Activated naive CD4-positive, alpha-beta T cell treated with anti-CD3 and anti-CD28 coated beads for 36 hours (primary cell): ENCODE measurements at regions not wholly inside any gene's neighbourhood (a gene's known extent, or its start where the extent isn't known, plus 50 kb on each side); places are given as distances from the start of the nearest gene placed in this dataset.

Source experiments
- CTCF ChIA-PET: fragments of 350-600 bp; sonication (Branson Sonifier 250); formaldehyde crosslinking; loops from one replicate; lab custom pipeline; 2021; ENCODE audit warnings: antibody characterized with exemption; lab: Charles Lee
- DNase-seq: peaks from one replicate; pipeline ENCODE4 v3.0.0-alpha.2; 2020
- H3K27ac Mint-ChIP-seq: one replicate; pipeline ENCODE4 v1.8.0; 2021; ENCODE audit warnings: mild to moderate bottlenecking, mixed read lengths
- H3K27me3 Mint-ChIP-seq: one replicate; pipeline ENCODE4 v1.8.0; 2021; ENCODE audit warnings: low read depth, mixed read lengths
- H3K36me3 Mint-ChIP-seq: one replicate; pipeline ENCODE4 v1.8.0; 2021; ENCODE audit warnings: low read depth, mixed read lengths
- H3K4me1 Mint-ChIP-seq: one replicate; pipeline ENCODE4 v1.8.0; 2021; ENCODE audit warnings: low read depth, mixed read lengths
- H3K4me3 Mint-ChIP-seq: one replicate; pipeline ENCODE4 v1.8.0; 2021; ENCODE audit warnings: mild to moderate bottlenecking, moderate library complexity, mixed read lengths
- H3K9me3 Mint-ChIP-seq: one replicate; pipeline ENCODE4 v1.8.0; 2021; ENCODE audit warnings: mixed read lengths
- intact Hi-C: fragments of 100-400 bp; cut with micrococcal nuclease; formaldehyde crosslinking; loops from one replicate; pipeline ENCODE4 v1.15.1; 2023

GRCh38 chr12:45102818-45103217, 51.9 kb upstream of the DBX2 start:
- Mint-ChIP-seq H3K4me1 (no peaks in the 10 kb centered on the region), H3K36me3 (no peaks in the 10 kb centered on the region), H3K27me3 (peaks cover 19% of the 10 kb centered on the region), H3K27ac (no peak overlapping the region), H3K9me3 (no peaks in the 10 kb centered on the region), H3K4me3 (no peak overlapping the region)
- intact Hi-C loops, result no loop called here
- CTCF ChIA-PET, result no interaction called here
- no peak for DNase-seq

GRCh38 chr12:45105996-45106395, 55.1 kb upstream of the DBX2 start:
- Mint-ChIP-seq H3K36me3 (no peaks in the 10 kb centered on the region), H3K27me3 (peaks cover 19% of the 10 kb centered on the region), H3K4me3 (no peak overlapping the region), H3K4me1 (no peaks in the 10 kb centered on the region), H3K27ac (no peak overlapping the region), H3K9me3 (no peaks in the 10 kb centered on the region)
- CTCF ChIA-PET, result no interaction called here
- intact Hi-C loops, result no loop called here
- no peak for DNase-seq

DNA sequence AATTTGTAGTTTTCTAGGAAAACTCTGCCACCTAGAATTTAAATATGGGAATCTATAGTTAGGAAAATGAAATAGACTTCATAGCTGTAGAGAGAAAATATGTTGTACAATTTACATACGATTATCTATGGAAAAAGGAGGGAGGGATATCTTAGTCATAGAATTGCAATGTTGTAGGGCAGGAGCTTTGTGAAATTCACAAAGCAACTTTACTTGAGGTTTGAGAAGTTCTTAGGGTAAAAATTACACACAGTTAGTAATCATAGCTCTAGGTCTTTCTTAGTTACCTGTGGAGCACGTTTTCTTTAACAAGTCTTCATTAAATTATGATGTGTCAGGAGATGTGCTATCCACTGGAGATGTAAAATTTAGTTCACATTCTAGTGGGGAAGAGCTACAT, 61.4 kb upstream of the DBX2 start:
- Mint-ChIP-seq H3K9me3 (no peaks in the 10 kb centered on the region), H3K36me3 (no peaks in the 10 kb centered on the region), H3K27me3 (peaks cover 8% of the 10 kb centered on the region), H3K4me3 (no peak overlapping the region), H3K27ac (no peak overlapping the region), H3K4me1 (no peaks in the 10 kb centered on the region)
- intact Hi-C loops, result no loop called here
- CTCF ChIA-PET, result no interaction called here
- DNase-seq, result no peak

DNA sequence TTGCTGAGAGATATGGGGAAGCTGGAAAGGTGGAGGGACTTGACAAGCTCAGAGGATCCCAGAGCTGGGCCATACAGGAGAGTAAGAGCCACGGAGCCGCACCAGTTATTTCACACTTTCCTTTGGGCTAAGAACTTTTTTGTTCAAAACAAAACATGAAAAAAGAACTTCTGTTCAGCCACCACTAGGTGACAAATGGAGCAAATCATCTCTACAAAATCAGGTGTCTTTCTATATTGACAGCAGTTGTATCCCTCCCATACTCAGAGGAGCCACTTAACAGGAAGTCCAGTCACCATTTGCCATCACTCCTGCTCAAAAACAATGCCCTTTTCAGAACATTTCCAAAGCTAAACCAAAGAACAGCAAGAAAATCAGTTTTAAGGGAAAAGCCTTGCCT, 70.3 kb upstream of the DBX2 start:
- H3K4me1 Mint-ChIP-seq, result no peaks in the 10 kb centered on the region
- H3K9me3 Mint-ChIP-seq, result no peaks in the 10 kb centered on the region
- no peak overlapping the region for H3K27ac Mint-ChIP-seq
- CTCF ChIA-PET, result interaction anchor here (0.6 to 1.8 kb wide), 5 partner anchors 8 to 173 kb away, joined by 3 to 6 read pairs (median 5); no protein-coding TSS in a partner anchor
- intact Hi-C loops, result loop anchor here (5.0 kb wide), 1 partner anchor 149 kb away; no protein-coding TSS in a partner anchor
- H3K36me3 Mint-ChIP-seq, result no peaks in the 10 kb centered on the region
- no peaks in the 10 kb centered on the region for H3K27me3 Mint-ChIP-seq
- no peak overlapping the region for H3K4me3 Mint-ChIP-seq
- no peak for DNase-seq

DNA sequence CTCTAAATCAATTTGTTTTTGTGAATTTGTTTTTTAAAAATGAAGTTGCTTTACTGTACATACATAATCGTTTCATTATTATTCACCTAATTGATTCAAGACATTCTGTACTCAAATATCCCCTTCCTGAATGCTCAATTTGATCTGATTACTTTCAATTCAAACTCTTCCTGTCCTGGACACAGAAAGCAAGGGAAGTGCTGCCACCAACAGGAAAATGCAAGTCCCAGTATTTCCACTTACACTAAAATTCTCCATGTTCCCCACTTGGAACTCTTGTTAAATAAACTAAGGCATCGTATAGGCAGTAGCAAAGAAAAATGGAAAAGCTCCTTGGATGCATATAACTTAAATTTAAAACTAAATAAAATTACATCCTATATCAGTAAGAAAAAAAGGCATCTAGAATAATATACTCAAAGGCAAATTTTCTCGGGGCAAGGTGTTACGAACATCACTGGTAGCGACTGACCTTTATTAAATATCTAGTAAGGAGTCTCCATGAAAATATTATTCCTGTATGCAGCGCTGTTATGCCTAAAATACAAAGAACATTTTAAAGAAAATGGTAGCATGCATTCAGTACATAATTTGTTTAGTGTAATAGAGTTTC, 72.0 kb upstream of the DBX2 start:
- Mint-ChIP-seq H3K27me3 (peaks cover 3% of the 10 kb centered on the region), H3K4me3 (no peak overlapping the region), H3K27ac (no peak overlapping the region), H3K9me3 (no peaks in the 10 kb centered on the region), H3K4me1 (no peaks in the 10 kb centered on the region), H3K36me3 (no peaks in the 10 kb centered on the region)
- DNase-seq, result no peak
- intact Hi-C loops, result loop anchor here (5.0 kb wide), 1 partner anchor 151 kb away; no protein-coding TSS in a partner anchor
- CTCF ChIA-PET, result interaction anchor here (0.8 kb wide), 1 partner anchor 1107 kb away, joined by 3 read pairs; no protein-coding TSS in a partner anchor

- no peaks in the 10 kb centered on the region for H3K4me1 Mint-ChIP-seq
- CTCF ChIA-PET, result no interaction called here
- H3K27ac Mint-ChIP-seq, result no peak overlapping the region
- intact Hi-C loops, result loop anchor here (5.0 kb wide), 1 partner anchor 152 kb away; no protein-coding TSS in a partner anchor
- no peak overlapping the region for H3K4me3 Mint-ChIP-seq
- DNase-seq, result no peak
- H3K9me3 Mint-ChIP-seq, result no peaks in the 10 kb centered on the region
- no peaks in the 10 kb centered on the region for H3K36me3 Mint-ChIP-seq
- peaks cover 3% of the 10 kb centered on the region for H3K27me3 Mint-ChIP-seq
These were observed 73.7 kb upstream of the DBX2 start for GRCh38 chr12:45124485-45125155.

DNA sequence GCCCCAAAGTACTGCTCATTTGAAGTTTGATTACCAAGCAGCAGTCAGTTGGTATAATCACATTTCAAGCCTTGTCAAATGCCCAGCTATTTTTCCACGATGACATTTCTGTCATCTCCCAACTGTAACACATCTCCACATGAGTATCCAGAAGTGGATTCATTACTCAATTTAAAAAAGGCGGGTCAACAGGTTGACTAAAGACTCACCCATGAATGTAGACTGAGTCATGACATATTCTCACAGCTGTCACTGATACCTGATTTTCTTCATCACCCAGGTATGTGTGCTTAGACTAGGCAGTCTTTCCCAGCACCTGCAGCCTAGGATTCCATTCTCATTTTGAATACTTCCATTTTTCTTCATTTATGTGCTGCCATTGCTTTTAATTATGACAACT, 75.1 kb upstream of the DBX2 start:
- Mint-ChIP-seq H3K27me3 (peaks cover 3% of the 10 kb centered on the region), H3K9me3 (no peaks in the 10 kb centered on the region), H3K36me3 (no peaks in the 10 kb centered on the region), H3K4me3 (no peak overlapping the region), H3K4me1 (no peaks in the 10 kb centered on the region), H3K27ac (no peak overlapping the region)
- CTCF ChIA-PET, result no interaction called here
- intact Hi-C loops, result no loop called here
- DNase-seq, result no peak

DNA sequence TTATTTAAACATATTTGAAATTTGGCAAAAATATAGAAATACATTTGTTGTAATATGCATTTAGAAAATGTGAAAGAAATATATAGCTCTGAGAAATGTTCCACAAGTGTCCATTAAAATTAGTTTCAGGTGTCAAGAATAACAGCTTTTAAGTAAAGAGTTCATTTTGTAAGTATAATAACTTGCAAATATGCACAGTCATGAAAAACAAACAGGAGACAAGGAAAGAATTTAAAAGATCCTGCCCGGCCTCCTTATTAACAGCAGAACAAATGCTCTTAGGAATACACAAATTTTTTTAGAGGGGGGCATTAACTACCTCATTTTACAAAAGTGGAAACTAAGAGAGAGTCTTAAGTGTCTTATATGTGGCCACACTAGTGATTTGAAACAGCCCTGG, 77.7 kb upstream of the DBX2 start:
- H3K9me3 Mint-ChIP-seq, result no peaks in the 10 kb centered on the region
- no peaks in the 10 kb centered on the region for H3K36me3 Mint-ChIP-seq
- no peaks in the 10 kb centered on the region for H3K4me1 Mint-ChIP-seq
- peaks cover 9% of the 10 kb centered on the region for H3K27me3 Mint-ChIP-seq
- intact Hi-C loops, result no loop called here
- DNase-seq, result no peak
- CTCF ChIA-PET, result interaction anchor here (0.7 kb wide), 1 partner anchor 416 kb away, joined by 3 read pairs; no protein-coding TSS in a partner anchor
- no peak overlapping the region for H3K4me3 Mint-ChIP-seq
- no peak overlapping the region for H3K27ac Mint-ChIP-seq

DNA sequence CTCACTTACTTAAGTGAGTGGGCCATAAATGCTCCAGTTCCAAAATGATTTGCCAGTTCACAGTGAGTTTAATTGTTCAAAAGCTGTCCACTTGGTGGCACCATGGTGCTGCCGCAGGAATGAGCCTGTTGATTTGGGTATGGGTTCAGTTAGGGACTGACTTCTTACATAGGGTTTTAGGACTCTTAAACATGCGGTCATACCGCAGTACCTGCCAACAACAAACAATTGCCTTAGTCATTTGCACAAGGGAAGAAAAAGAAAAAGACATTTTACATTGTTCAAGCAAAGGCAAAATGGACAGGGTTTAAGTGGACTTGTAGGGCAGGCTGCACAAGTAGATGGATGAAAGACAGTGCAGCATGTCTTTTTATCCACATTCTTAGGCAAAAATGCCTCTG, 80.0 kb upstream of the DBX2 start:
- CTCF ChIA-PET, result interaction anchor here (0.8 to 2.1 kb wide), 4 partner anchors 10 to 418 kb away, joined by 3 to 5 read pairs (median 4); no protein-coding TSS in a partner anchor
- Mint-ChIP-seq H3K27me3 (peaks cover 10% of the 10 kb centered on the region), H3K27ac (no peak overlapping the region), H3K4me1 (no peaks in the 10 kb centered on the region), H3K36me3 (no peaks in the 10 kb centered on the region), H3K9me3 (no peaks in the 10 kb centered on the region), H3K4me3 (no peak overlapping the region)
- peak; percentile 72 for DNase-seq
- intact Hi-C loops, result loop anchor here (1.0 to 5.0 kb wide), 2 partner anchors 412 to 626 kb away; no protein-coding TSS in a partner anchor

- Mint-ChIP-seq H3K4me3 (no peak overlapping the region), H3K27me3 (peaks cover 10% of the 10 kb centered on the region), H3K9me3 (no peaks in the 10 kb centered on the region), H3K36me3 (no peaks in the 10 kb centered on the region), H3K4me1 (no peaks in the 10 kb centered on the region), H3K27ac (no peak overlapping the region)
- no peak for DNase-seq
- intact Hi-C loops, result loop anchor here (5.0 kb wide), 1 partner anchor 626 kb away; no protein-coding TSS in a partner anchor
- CTCF ChIA-PET, result interaction anchor here (0.8 to 2.1 kb wide), 4 partner anchors 10 to 412 kb away, joined by 3 to 5 read pairs (median 4); no protein-coding TSS in a partner anchor
These were observed 80.6 kb upstream of the DBX2 start for GRCh38 chr12:45131506-45131905.

DNA sequence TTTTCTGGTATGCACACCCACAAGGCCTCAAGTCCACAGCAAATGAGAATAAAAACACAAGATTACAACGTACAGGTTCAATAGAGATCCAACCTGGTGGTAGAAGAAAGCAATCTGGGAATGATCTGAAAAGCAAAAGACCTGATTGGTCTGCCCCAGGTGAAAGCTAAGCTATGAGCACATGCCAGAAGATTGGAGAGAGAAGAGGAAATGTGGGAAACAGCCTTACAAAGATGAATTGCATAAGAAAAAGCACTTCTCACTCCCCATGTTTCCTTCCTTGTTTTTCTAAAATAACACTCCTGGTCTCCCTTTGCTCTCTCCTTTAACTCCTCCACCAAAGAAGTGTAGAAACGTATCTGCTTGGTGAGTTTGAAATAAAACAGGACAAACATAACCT, 77.3 kb upstream of the ANO6 start:
- Mint-ChIP-seq H3K4me3 (no peak overlapping the region), H3K27ac (no peak overlapping the region), H3K27me3 (peaks cover 2% of the 10 kb centered on the region), H3K9me3 (no peaks in the 10 kb centered on the region), H3K4me1 (no peaks in the 10 kb centered on the region), H3K36me3 (no peaks in the 10 kb centered on the region)
- CTCF ChIA-PET, result no interaction called here
- DNase-seq, result no peak
- intact Hi-C loops, result no loop called here

DNA sequence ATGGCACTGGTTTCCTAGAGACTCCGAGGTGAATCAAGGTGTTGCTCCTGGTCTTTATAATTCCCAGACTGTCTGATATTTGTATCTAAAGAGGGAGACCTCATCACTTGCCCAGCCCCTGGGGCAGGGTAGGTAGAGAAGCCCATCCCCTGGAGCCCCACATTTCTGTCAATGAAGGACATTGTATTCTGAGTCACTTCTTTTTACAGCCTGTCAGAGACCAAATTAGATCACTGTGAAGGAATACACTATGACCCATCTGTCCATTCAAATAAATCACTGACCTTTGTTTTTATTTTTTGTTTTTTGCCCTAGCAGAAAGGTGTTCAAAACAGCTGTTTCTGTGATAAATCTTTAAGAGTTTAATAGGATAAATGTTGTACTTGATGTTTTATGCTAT, 67.9 kb upstream of the ANO6 start:
- Mint-ChIP-seq H3K4me1 (no peaks in the 10 kb centered on the region), H3K27me3 (peaks cover 5% of the 10 kb centered on the region), H3K27ac (no peak overlapping the region), H3K4me3 (no peak overlapping the region), H3K36me3 (peaks cover 1% of the 10 kb centered on the region), H3K9me3 (peaks cover 12% of the 10 kb centered on the region)
- intact Hi-C loops, result no loop called here
- CTCF ChIA-PET, result no interaction called here
- DNase-seq, result no peak

DNA sequence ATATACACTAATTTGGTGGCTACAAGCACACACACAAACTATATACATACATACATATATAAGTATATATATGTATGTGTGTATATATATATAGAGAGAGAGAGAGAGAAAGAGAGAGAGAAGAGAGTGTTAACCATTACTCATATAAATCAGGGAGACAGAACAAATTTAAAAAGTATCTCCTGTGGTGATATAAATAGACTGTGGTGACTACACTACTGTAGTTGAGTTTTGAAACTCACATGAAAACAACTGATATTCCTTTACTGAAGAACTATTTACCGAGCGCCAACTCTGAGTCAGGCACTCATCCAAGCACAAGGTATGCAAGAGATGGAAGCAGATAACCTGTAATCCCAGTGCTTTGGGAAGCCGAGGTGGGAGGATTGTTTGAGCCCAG, 67.3 kb upstream of the ANO6 start:
- peaks cover 5% of the 10 kb centered on the region for H3K27me3 Mint-ChIP-seq
- peaks cover 12% of the 10 kb centered on the region for H3K9me3 Mint-ChIP-seq
- H3K4me1 Mint-ChIP-seq, result no peaks in the 10 kb centered on the region
- H3K4me3 Mint-ChIP-seq, result no peak overlapping the region
- no peak overlapping the region for H3K27ac Mint-ChIP-seq
- no peak for DNase-seq
- peaks cover 1% of the 10 kb centered on the region for H3K36me3 Mint-ChIP-seq
- intact Hi-C loops, result no loop called here
- CTCF ChIA-PET, result no interaction called here
